ENCODE measurements at regions not wholly inside any gene's neighbourhood (a gene's known extent, or its start where the extent isn't known, plus 50 kb on each side); places are given as distances from the start of the nearest gene placed in this dataset.
"Not testable (repeated sequence)": the region's sequence is repeated elsewhere in the genome, so short reads cannot be mapped to it uniquely, and the experiment has no call there.

- DNase-seq (ENCODE audit: low read depth): no peak
Observed at GRCh38 chr7:131637859-131638258, 81.4 kb upstream of the PODXL start.

GRCh38 chr7:131636092-131636491, 79.7 kb upstream of the PODXL start:
- DNase-seq (ENCODE audit: low read depth): no peak

- not testable (repeated sequence) for DNase-seq (ENCODE audit: low read depth)
Observed at GRCh38 chr7:131634197-131634596, 77.8 kb upstream of the PODXL start.

- no peak for DNase-seq (ENCODE audit: low read depth)
Observed at GRCh38 chr7:131633342-131633843, 77.0 kb upstream of the PODXL start.

- no peak for DNase-seq (ENCODE audit: low read depth)
Observed at GRCh38 chr7:131630427-131630826, 74.0 kb upstream of the PODXL start.

- no peak for DNase-seq (ENCODE audit: low read depth)
Observed at GRCh38 chr7:131629217-131629882, 72.9 kb upstream of the PODXL start.

GRCh38 chr7:131628634-131629033, 72.2 kb upstream of the PODXL start:
- DNase-seq (ENCODE audit: low read depth): no peak

GRCh38 chr7:131627735-131628190, 71.3 kb upstream of the PODXL start:
- DNase-seq (ENCODE audit: low read depth): no peak

- no peak for DNase-seq (ENCODE audit: low read depth)
Observed at GRCh38 chr7:131626643-131627042, 70.2 kb upstream of the PODXL start.

GRCh38 chr7:131625817-131626372, 69.5 kb upstream of the PODXL start:
- no peak for DNase-seq (ENCODE audit: low read depth)

GRCh38 chr7:131625345-131625744, 68.9 kb upstream of the PODXL start:
- not testable (repeated sequence) for DNase-seq (ENCODE audit: low read depth)

- DNase-seq (ENCODE audit: low read depth): no peak
Observed at GRCh38 chr7:131624536-131624935, 68.1 kb upstream of the PODXL start.

GRCh38 chr7:131623154-131623553, 66.7 kb upstream of the PODXL start:
- DNase-seq (ENCODE audit: low read depth): no peak

- DNase-seq (ENCODE audit: low read depth): no peak
Observed at GRCh38 chr7:131621652-131622051, 65.2 kb upstream of the PODXL start.

GRCh38 chr7:131620673-131621609, 64.5 kb upstream of the PODXL start:
- no peak for DNase-seq (ENCODE audit: low read depth)

- no peak for DNase-seq (ENCODE audit: low read depth)
Observed at GRCh38 chr7:131619336-131620305, 63.2 kb upstream of the PODXL start.

GRCh38 chr7:131618391-131618790, 62.0 kb upstream of the PODXL start:
- DNase-seq (ENCODE audit: low read depth): no peak

- DNase-seq (ENCODE audit: low read depth): no peak
Observed at GRCh38 chr7:131616487-131617200, 60.2 kb upstream of the PODXL start.

- no peak for DNase-seq (ENCODE audit: low read depth)
Observed at GRCh38 chr7:131613909-131614308, 57.5 kb upstream of the PODXL start.

- DNase-seq (ENCODE audit: low read depth): no peak
Observed at GRCh38 chr7:131610007-131610406, 53.6 kb upstream of the PODXL start.

GRCh38 chr7:131608116-131608500, 51.7 kb upstream of the PODXL start:
- no peak for DNase-seq (ENCODE audit: low read depth)
